ENCODE measurements at regions not wholly inside any gene's neighbourhood (a gene's known extent, or its start where the extent isn't known, plus 50 kb on each side); places are given as distances from the start of the nearest gene placed in this dataset.
A peak's percentile ranks its signal among the peaks of the same experiment; 100 is the strongest.

- Histone ChIP-seq H3K4me3 (ENCODE audit: low read length in 3 of 3) (no peak overlapping the region), H3K27ac (ENCODE audit: low read depth in 2 of 2, low read length in 2 of 2) (no peak overlapping the region), H3K4me1 (ENCODE audit: control insufficient read depth in 2 of 3, insufficient read depth in 2 of 3, low read depth in 1 of 3, low read length in 3 of 3) (no peaks in the 10 kb centered on the region), H3K36me3 (ENCODE audit: control insufficient read depth in 2 of 3, insufficient read depth in 3 of 3, low read length in 3 of 3) (no peaks in the 10 kb centered on the region), H3K9ac (ENCODE audit: low read length in 3 of 3) (no peak overlapping the region), H3K9me3 (ENCODE audit: control insufficient read depth in 2 of 3, insufficient read depth in 1 of 3, low read length in 3 of 3) (no peaks in the 10 kb centered on the region), H3K27me3 (ENCODE audit: control insufficient read depth, insufficient read depth, low read length) (no peaks in the 10 kb centered on the region)
- TF ChIP-seq, protein P1, sequence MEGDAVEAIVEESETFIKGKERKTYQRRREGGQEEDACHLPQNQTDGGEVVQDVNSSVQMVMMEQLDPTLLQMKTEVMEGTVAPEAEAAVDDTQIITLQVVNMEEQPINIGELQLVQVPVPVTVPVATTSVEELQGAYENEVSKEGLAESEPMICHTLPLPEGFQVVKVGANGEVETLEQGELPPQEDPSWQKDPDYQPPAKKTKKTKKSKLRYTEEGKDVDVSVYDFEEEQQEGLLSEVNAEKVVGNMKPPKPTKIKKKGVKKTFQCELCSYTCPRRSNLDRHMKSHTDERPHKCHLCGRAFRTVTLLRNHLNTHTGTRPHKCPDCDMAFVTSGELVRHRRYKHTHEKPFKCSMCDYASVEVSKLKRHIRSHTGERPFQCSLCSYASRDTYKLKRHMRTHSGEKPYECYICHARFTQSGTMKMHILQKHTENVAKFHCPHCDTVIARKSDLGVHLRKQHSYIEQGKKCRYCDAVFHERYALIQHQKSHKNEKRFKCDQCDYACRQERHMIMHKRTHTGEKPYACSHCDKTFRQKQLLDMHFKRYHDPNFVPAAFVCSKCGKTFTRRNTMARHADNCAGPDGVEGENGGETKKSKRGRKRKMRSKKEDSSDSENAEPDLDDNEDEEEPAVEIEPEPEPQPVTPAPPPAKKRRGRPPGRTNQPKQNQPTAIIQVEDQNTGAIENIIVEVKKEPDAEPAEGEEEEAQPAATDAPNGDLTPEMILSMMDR (IDR thresholded peaks at IDR 0.05; ENCODE audit: borderline replicate concordance, extremely low read depth, insufficient read depth): no peak
- intact Hi-C loops (cut with DNase I): loop anchor here (5.0 kb wide), 1 partner anchor 137 kb away; no protein-coding TSS in a partner anchor
- DNase-seq (no peak), FAIRE-seq (no peak)
Observed at GRCh38 chr13:83274679-83275078, 607.6 kb downstream of the SLITRK1 start.

- Histone ChIP-seq H3K27me3 (ENCODE audit: control insufficient read depth, insufficient read depth, low read length) (no peaks in the 10 kb centered on the region), H3K9ac (ENCODE audit: low read length in 3 of 3) (no peak overlapping the region), H3K4me1 (ENCODE audit: control insufficient read depth in 2 of 3, insufficient read depth in 2 of 3, low read depth in 1 of 3, low read length in 3 of 3) (no peaks in the 10 kb centered on the region), H3K36me3 (ENCODE audit: control insufficient read depth in 2 of 3, insufficient read depth in 3 of 3, low read length in 3 of 3) (no peaks in the 10 kb centered on the region), H3K27ac (ENCODE audit: low read depth in 2 of 2, low read length in 2 of 2) (no peak overlapping the region), H3K4me3 (ENCODE audit: low read length in 3 of 3) (no peak overlapping the region), H3K9me3 (ENCODE audit: control insufficient read depth in 2 of 3, insufficient read depth in 1 of 3, low read length in 3 of 3) (no peaks in the 10 kb centered on the region)
- FAIRE-seq (no peak), DNase-seq (no peak)
- intact Hi-C loops (cut with DNase I): no loop called here
- TF ChIP-seq, protein P1 (IDR thresholded peaks at IDR 0.05; ENCODE audit: borderline replicate concordance, extremely low read depth, insufficient read depth): no peak
Observed at GRCh38 chr13:83272652-83273240, 609.5 kb downstream of the SLITRK1 start.

- H3K4me1 ChIP-seq (ENCODE audit: control insufficient read depth in 2 of 3, insufficient read depth in 2 of 3, low read depth in 1 of 3, low read length in 3 of 3): no peaks in the 10 kb centered on the region
- FAIRE-seq (peak; percentile 68), DNase-seq (no peak)
- no peaks in the 10 kb centered on the region for H3K27me3 ChIP-seq (ENCODE audit: control insufficient read depth, insufficient read depth, low read length)
- H3K9me3 ChIP-seq (ENCODE audit: control insufficient read depth in 2 of 3, insufficient read depth in 1 of 3, low read length in 3 of 3): no peaks in the 10 kb centered on the region
- TF ChIP-seq, protein P1 (IDR thresholded peaks at IDR 0.05; ENCODE audit: borderline replicate concordance, extremely low read depth, insufficient read depth): no peak
- H3K9ac ChIP-seq (ENCODE audit: low read length in 3 of 3): no peak overlapping the region
- H3K36me3 ChIP-seq (ENCODE audit: control insufficient read depth in 2 of 3, insufficient read depth in 3 of 3, low read length in 3 of 3): no peaks in the 10 kb centered on the region
- no peak overlapping the region for H3K27ac ChIP-seq (ENCODE audit: low read depth in 2 of 2, low read length in 2 of 2)
- intact Hi-C loops (cut with DNase I): no loop called here
- no peak overlapping the region for H3K4me3 ChIP-seq (ENCODE audit: low read length in 3 of 3)
Observed at GRCh38 chr13:83272076-83272475, 610.2 kb downstream of the SLITRK1 start.

DNA sequence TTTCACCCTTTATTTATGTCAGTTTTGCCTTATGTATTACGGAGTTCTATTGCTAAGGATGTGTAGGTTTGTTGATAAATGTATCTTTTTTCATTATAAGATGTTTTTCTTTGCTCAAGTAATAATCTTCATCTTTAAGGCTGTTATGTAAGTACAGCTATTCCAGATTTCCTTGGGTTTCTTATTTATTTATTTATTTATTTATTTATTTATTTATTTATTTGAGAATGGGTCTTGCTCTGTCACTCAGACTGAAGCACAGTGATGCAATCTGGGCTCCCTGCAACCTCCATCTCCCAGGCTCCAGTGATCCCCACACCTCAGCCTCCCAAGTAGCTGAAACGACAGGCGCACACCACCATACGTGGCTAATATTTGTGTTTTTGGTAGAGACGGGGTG, 617.0 kb downstream of the SLITRK1 start:
- Histone ChIP-seq H3K4me3 (ENCODE audit: low read length in 3 of 3) (no peak overlapping the region), H3K27ac (ENCODE audit: low read depth in 2 of 2, low read length in 2 of 2) (no peak overlapping the region), H3K27me3 (ENCODE audit: control insufficient read depth, insufficient read depth, low read length) (no peaks in the 10 kb centered on the region), H3K9ac (ENCODE audit: low read length in 3 of 3) (no peak overlapping the region), H3K4me1 (ENCODE audit: control insufficient read depth in 2 of 3, insufficient read depth in 2 of 3, low read depth in 1 of 3, low read length in 3 of 3) (no peaks in the 10 kb centered on the region), H3K36me3 (ENCODE audit: control insufficient read depth in 2 of 3, insufficient read depth in 3 of 3, low read length in 3 of 3) (no peaks in the 10 kb centered on the region), H3K9me3 (ENCODE audit: control insufficient read depth in 2 of 3, insufficient read depth in 1 of 3, low read length in 3 of 3) (no peaks in the 10 kb centered on the region)
- intact Hi-C loops (cut with DNase I): no loop called here
- FAIRE-seq (no peak), DNase-seq (no peak)
- TF ChIP-seq, protein P1 (IDR thresholded peaks at IDR 0.05; ENCODE audit: borderline replicate concordance, extremely low read depth, insufficient read depth): no peak
